ENCODE measurements at regions not wholly inside any gene's neighbourhood (a gene's known extent, or its start where the extent isn't known, plus 50 kb on each side); places are given as distances from the start of the nearest gene placed in this dataset.

- Histone ChIP-seq H3K4me1 (no peaks in the 10 kb centered on the region), H3K36me3 (no peaks in the 10 kb centered on the region), H3K9me3 (no peaks in the 10 kb centered on the region), H3K27me3 (no peaks in the 10 kb centered on the region), H3K4me3 (ENCODE audit: low read depth, low read length) (no peak overlapping the region)
- no peak for DNase-seq
- no peak for TF ChIP-seq CTCF (IDR thresholded peaks at IDR 0.05; ENCODE audit: low read depth, low read length)
These were observed 207.3 kb upstream of the SORCS1 start for GRCh38 chr10:107371801-107372200.

GRCh38 chr10:107364872-107365271 lies 200.4 kb upstream of the SORCS1 start:
- no peak overlapping the region for H3K4me3 ChIP-seq (ENCODE audit: low read depth, low read length)
- DNase-seq: no peak
- no peak for TF ChIP-seq CTCF (IDR thresholded peaks at IDR 0.05; ENCODE audit: low read depth, low read length)
- no peaks in the 10 kb centered on the region for H3K4me1 ChIP-seq
- no peaks in the 10 kb centered on the region for H3K9me3 ChIP-seq
- H3K27me3 ChIP-seq: no peaks in the 10 kb centered on the region
- no peaks in the 10 kb centered on the region for H3K36me3 ChIP-seq

- Histone ChIP-seq H3K27me3 (no peaks in the 10 kb centered on the region), H3K36me3 (no peaks in the 10 kb centered on the region), H3K9me3 (no peaks in the 10 kb centered on the region), H3K4me3 (ENCODE audit: low read depth, low read length) (no peak overlapping the region), H3K4me1 (no peaks in the 10 kb centered on the region)
- no peak for DNase-seq
- no peak for TF ChIP-seq CTCF (IDR thresholded peaks at IDR 0.05; ENCODE audit: low read depth, low read length)
These were observed 197.8 kb upstream of the SORCS1 start for GRCh38 chr10:107362306-107362705.

GRCh38 chr10:107357033-107357432 lies 192.5 kb upstream of the SORCS1 start:
- no peak for TF ChIP-seq CTCF (IDR thresholded peaks at IDR 0.05; ENCODE audit: low read depth, low read length)
- Histone ChIP-seq H3K27me3 (no peaks in the 10 kb centered on the region), H3K4me3 (ENCODE audit: low read depth, low read length) (no peak overlapping the region), H3K9me3 (no peaks in the 10 kb centered on the region), H3K4me1 (no peaks in the 10 kb centered on the region), H3K36me3 (no peaks in the 10 kb centered on the region)
- DNase-seq: no peak

GRCh38 chr10:107356396-107356795 lies 191.9 kb upstream of the SORCS1 start:
- no peaks in the 10 kb centered on the region for H3K9me3 ChIP-seq
- no peaks in the 10 kb centered on the region for H3K4me1 ChIP-seq
- TF ChIP-seq CTCF (IDR thresholded peaks at IDR 0.05; ENCODE audit: low read depth, low read length): no peak
- no peaks in the 10 kb centered on the region for H3K36me3 ChIP-seq
- DNase-seq: no peak
- H3K4me3 ChIP-seq (ENCODE audit: low read depth, low read length): no peak overlapping the region
- H3K27me3 ChIP-seq: no peaks in the 10 kb centered on the region

- no peak for DNase-seq
- H3K4me3 ChIP-seq (ENCODE audit: low read depth, low read length): no peak overlapping the region
- H3K9me3 ChIP-seq: no peaks in the 10 kb centered on the region; the same call in 1 of the 2 replicates
- H3K27me3 ChIP-seq: no peaks in the 10 kb centered on the region
- no peaks in the 10 kb centered on the region for H3K36me3 ChIP-seq
- TF ChIP-seq CTCF (IDR thresholded peaks at IDR 0.05; ENCODE audit: low read depth, low read length): no peak
- no peaks in the 10 kb centered on the region for H3K4me1 ChIP-seq
These were observed 178.2 kb upstream of the SORCS1 start for GRCh38 chr10:107342711-107343110.
